ENCODE measurements at regions not wholly inside any gene's neighbourhood (a gene's known extent, or its start where the extent isn't known, plus 50 kb on each side); places are given as distances from the start of the nearest gene placed in this dataset.

DNA sequence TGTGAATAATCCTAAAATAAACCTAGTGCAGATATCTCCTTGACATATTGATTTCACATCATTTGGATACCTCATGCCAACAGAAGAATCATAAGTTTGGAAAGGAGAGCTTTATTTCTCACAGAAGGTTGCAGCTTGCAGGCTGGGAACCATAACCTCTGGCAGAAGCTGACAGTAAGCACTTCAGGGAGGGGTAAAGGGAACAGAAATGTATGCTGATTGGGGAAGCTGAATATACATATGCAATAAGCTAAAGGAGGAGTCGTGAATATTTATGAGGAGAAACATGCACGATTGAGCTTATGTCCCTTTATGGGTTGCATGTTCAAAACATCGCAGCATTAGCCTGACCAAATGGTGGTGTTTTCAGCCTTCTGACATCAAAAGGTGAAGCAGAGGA lies 814.5 kb downstream of the TBC1D22A start:
- TF ChIP-seq, protein P1, sequence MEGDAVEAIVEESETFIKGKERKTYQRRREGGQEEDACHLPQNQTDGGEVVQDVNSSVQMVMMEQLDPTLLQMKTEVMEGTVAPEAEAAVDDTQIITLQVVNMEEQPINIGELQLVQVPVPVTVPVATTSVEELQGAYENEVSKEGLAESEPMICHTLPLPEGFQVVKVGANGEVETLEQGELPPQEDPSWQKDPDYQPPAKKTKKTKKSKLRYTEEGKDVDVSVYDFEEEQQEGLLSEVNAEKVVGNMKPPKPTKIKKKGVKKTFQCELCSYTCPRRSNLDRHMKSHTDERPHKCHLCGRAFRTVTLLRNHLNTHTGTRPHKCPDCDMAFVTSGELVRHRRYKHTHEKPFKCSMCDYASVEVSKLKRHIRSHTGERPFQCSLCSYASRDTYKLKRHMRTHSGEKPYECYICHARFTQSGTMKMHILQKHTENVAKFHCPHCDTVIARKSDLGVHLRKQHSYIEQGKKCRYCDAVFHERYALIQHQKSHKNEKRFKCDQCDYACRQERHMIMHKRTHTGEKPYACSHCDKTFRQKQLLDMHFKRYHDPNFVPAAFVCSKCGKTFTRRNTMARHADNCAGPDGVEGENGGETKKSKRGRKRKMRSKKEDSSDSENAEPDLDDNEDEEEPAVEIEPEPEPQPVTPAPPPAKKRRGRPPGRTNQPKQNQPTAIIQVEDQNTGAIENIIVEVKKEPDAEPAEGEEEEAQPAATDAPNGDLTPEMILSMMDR (IDR thresholded peaks at IDR 0.05), result no peak
- no peak for TF ChIP-seq POLR2AphosphoS5 (IDR thresholded peaks at IDR 0.05)
- no peak for TF ChIP-seq POLR2A (IDR thresholded peaks at IDR 0.05)
- no peak for TF ChIP-seq EP300 (IDR thresholded peaks at IDR 0.05)
